Loucy (cell line): ENCODE measurements at regions not wholly inside any gene's neighbourhood (a gene's known extent, or its start where the extent isn't known, plus 50 kb on each side); places are given as distances from the start of the nearest gene placed in this dataset.
"Not testable (repeated sequence)": the region's sequence is repeated elsewhere in the genome, so short reads cannot be mapped to it uniquely, and the experiment has no call there.

ENCODE experiments used
- H2AFZ ChIP-seq: fragments of 200-600 bp; sonication (generic); 2 replicates; pipeline ENCODE4 v1.6.0; 2016; ENCODE audit warnings: antibody characterized with exemption, mild to moderate bottlenecking, low read length, moderate library complexity
- H3F3A ChIP-seq: fragments of 200-600 bp; 2 replicates; pipeline ENCODE4 v1.6.0; 2016; ENCODE audit warnings: antibody characterized with exemption, low read depth, mild to moderate bottlenecking
- H3K27me3 ChIP-seq: fragments of 200-600 bp; sonication (generic); 2 replicates; pipeline ENCODE4 v1.6.1; 2014; ENCODE audit warnings: low read length, mild to moderate bottlenecking; ENCODE audit not compliant: insufficient read depth, poor library complexity, severe bottlenecking
- H3K36me3 ChIP-seq: fragments of 200-600 bp; sonication (generic); 2 replicates; pipeline ENCODE4 v1.6.1; 2016; ENCODE audit warnings: low read length; ENCODE audit not compliant: insufficient read depth
- H3K4me1 ChIP-seq: fragments of 200-600 bp; sonication (generic); 2 replicates; pipeline ENCODE4 v1.5.1; 2014; ENCODE audit warnings: low read length, mild to moderate bottlenecking; ENCODE audit not compliant: insufficient read depth, poor library complexity, severe bottlenecking
- H3K4me2 ChIP-seq: fragments of 200-600 bp; sonication (generic); 2 replicates; pipeline ENCODE4 v1.6.0; 2014; ENCODE audit warnings: antibody characterized with exemption, low read length, low read depth, mild to moderate bottlenecking; ENCODE audit not compliant: poor library complexity, severe bottlenecking
- H3K4me3 ChIP-seq: fragments of 200-600 bp; sonication (generic); 2 replicates; pipeline ENCODE4 v1.5.1; 2014; ENCODE audit warnings: low read length, mild to moderate bottlenecking, mixed read lengths; ENCODE audit not compliant: poor library complexity, severe bottlenecking
- H3K79me2 ChIP-seq: fragments of 200-600 bp; sonication (generic); 2 replicates; pipeline ENCODE4 v1.6.1; 2014; ENCODE audit warnings: low read length; ENCODE audit not compliant: insufficient read depth
- H3K9ac ChIP-seq: fragments of 200-600 bp; sonication (generic); 2 replicates; pipeline ENCODE4 v1.6.0; 2014; ENCODE audit warnings: mild to moderate bottlenecking, low read depth, low read length, moderate library complexity; ENCODE audit not compliant: poor library complexity, severe bottlenecking
- H3K9me2 ChIP-seq: fragments of 200-600 bp; sonication (generic); replicated peaks from 2 replicates; pipeline ENCODE4 v1.6.1; 2016; ENCODE audit warnings: low read depth, low read length, mixed read lengths
- H3K9me3 ChIP-seq: fragments of 200-600 bp; sonication (generic); 2 replicates; pipeline ENCODE4 v1.6.1; 2014; ENCODE audit warnings: mild to moderate bottlenecking, antibody characterized with exemption, low read length, low read depth; ENCODE audit not compliant: insufficient read depth
- H4K20me1 ChIP-seq: fragments of 200-600 bp; sonication (generic); 2 replicates; pipeline ENCODE4 v1.6.0; 2014; ENCODE audit warnings: antibody characterized with exemption, low read length, mild to moderate bottlenecking; ENCODE audit not compliant: insufficient read depth, poor library complexity, severe bottlenecking
- CTCF ChIP-seq: fragments of 200-600 bp; sonication (generic); conservative IDR thresholded peaks from 2 replicates; pipeline ENCODE4 v1.5.1; 2014; ENCODE audit warnings: mild to moderate bottlenecking, antibody characterized with exemption, low read length
- EZH2phosphoT487 ChIP-seq: fragments of 200-600 bp; IDR thresholded peaks from 2 replicates; pipeline ENCODE4 v1.6.1; 2018; ENCODE audit warnings: antibody characterized with exemption, mild to moderate bottlenecking, moderate library complexity, borderline replicate concordance

DNA sequence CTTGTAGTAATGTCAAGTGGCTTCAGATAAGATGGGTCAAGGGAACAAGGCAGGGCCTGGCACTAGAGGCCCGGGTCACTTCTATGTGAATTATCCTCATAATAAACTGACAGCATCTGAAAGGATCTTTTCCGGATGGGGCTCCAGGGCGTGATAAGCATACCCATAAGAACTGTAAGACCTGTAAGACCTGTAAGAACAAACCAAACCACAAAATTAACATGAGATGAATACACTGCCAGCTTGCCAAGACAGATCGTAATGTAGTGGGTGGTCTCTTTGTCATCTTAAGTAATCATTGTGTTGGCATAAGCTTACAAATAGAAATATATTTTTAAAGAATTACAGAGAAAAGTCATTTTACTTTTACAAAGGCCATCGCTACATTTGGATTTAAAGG is 334.9 kb downstream of the RFPL4B start:
- H2AFZ ChIP-seq: no peak overlapping the region
- H3K9me2 ChIP-seq: 0 out of 2 replicates have a peak, but pooled peaks cover 3% of the 10 kb centered on the region
- no peaks in the 10 kb centered on the region for H3K27me3 ChIP-seq
- H3K4me1 ChIP-seq: no peaks in the 10 kb centered on the region
- no peak for TF ChIP-seq CTCF
- TF ChIP-seq EZH2phosphoT487: no peak
- no peak overlapping the region for H3K4me2 ChIP-seq
- no peaks in the 10 kb centered on the region for H3K9me3 ChIP-seq
- no peak overlapping the region for H3K4me3 ChIP-seq
- H3K79me2 ChIP-seq: no peaks in the 10 kb centered on the region
- no peak overlapping the region for H3K9ac ChIP-seq
- H3K36me3 ChIP-seq: no peaks in the 10 kb centered on the region
- no peaks in the 10 kb centered on the region for H4K20me1 ChIP-seq
- H3F3A ChIP-seq: no peaks in the 10 kb centered on the region

- Histone ChIP-seq H3K9me3 (no peaks in the 10 kb centered on the region), H3K9me2 (0 out of 2 replicates have a peak, but pooled peaks cover 3% of the 10 kb centered on the region), H3K79me2 (no peaks in the 10 kb centered on the region), H3K9ac (no peak overlapping the region), H3K36me3 (no peaks in the 10 kb centered on the region), H4K20me1 (no peaks in the 10 kb centered on the region), H2AFZ (no peak overlapping the region), H3K4me2 (no peak overlapping the region), H3K27me3 (no peaks in the 10 kb centered on the region), H3K4me3 (no peak overlapping the region), H3K4me1 (no peaks in the 10 kb centered on the region), H3F3A (no peaks in the 10 kb centered on the region)
- no peak for TF ChIP-seq EZH2phosphoT487
- no peak for TF ChIP-seq CTCF
These were observed 336.0 kb downstream of the RFPL4B start for GRCh38 chr6:112683106-112683505.

- no peaks in the 10 kb centered on the region for H3K36me3 ChIP-seq
- H3F3A ChIP-seq: no peaks in the 10 kb centered on the region
- H3K9me2 ChIP-seq: 0 out of 2 replicates have a peak, but pooled peaks cover under 1% of the 10 kb centered on the region
- H2AFZ ChIP-seq: no peak overlapping the region
- no peak overlapping the region for H3K9ac ChIP-seq
- H3K4me2 ChIP-seq: no peak overlapping the region
- H3K9me3 ChIP-seq: no peaks in the 10 kb centered on the region
- no peaks in the 10 kb centered on the region for H3K27me3 ChIP-seq
- no peaks in the 10 kb centered on the region for H3K79me2 ChIP-seq
- H3K4me1 ChIP-seq: no peaks in the 10 kb centered on the region
- no peaks in the 10 kb centered on the region for H4K20me1 ChIP-seq
- no peak overlapping the region for H3K4me3 ChIP-seq
- no peak for TF ChIP-seq EZH2phosphoT487
These were observed 336.8 kb downstream of the RFPL4B start for GRCh38 chr6:112683926-112684325.

DNA sequence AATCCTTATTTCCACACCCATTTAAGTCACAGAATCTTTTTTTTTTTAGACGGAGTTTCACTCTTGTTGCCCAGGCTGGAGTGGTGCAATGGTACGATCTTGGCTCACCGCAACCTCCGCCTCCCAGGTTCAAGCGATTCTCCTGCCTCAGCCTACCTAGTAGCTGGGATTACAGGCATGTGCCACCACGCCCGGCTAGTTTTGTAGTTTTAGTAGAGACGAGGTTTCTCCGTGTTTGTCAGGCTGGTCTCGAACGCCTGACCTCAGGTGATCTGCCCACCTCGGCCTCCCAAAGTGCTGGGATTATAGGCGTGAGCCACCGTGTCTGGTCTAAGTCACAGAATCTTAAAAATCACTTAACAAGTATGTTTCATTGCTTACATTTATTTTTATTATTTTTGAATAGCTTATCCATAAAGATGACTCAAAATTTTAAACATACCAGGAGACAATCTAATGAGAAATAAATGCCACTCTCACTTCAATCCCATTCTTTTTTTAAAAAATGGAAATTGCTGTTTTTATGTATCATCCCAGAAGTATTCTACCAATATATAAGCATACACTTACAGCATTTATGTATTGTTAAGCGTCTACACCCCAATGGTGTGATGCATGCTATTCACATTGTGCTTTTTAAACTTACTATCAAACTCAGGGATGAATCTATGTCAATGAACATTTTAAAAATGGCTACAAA is 338.5 kb downstream of the RFPL4B start:
- H3K4me1 ChIP-seq, H4K20me1 ChIP-seq, H3K4me2 ChIP-seq, H3K79me2 ChIP-seq, H3K4me3 ChIP-seq, H3K36me3 ChIP-seq, H3K27me3 ChIP-seq, H3K9me3 ChIP-seq, H3K9me2 ChIP-seq, H3K9ac ChIP-seq, H3F3A ChIP-seq, H2AFZ ChIP-seq: not testable (repeated sequence)

DNA sequence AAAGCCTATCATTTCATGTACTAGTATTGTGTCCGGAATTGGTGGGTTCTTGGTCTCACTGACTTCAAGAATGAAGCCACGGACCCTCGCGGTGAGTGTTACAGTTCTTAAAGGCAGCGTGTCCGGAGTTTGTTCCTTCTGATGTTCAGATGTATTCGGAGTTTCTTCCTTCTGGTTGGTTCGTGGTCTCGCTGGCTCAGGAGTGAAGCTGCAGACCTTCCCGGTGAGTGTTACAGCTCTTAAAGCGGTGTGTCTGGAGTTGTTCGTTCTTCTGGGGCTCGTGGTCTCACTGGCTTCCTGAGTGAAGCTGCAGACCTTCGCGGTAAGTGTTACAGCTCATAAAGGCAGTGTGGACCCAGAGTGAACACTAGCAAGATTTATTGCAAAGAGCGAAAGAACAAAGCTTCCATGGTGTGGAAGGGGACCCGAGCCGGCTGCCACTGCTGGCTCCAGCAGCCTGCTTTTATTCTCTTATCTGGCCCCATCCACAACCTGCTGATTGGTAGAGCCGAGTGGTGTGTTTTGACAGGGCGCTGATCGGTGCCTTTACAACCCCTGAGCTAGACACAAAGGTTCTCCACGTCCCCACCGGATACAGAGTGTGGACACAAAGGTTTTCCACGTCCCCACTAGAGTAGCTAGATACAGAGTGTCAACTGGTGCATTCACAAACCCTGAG is 341.5 kb downstream of the RFPL4B start:
- H3K79me2 ChIP-seq, H3K4me1 ChIP-seq, H3K9me3 ChIP-seq, H3K4me3 ChIP-seq, H3K9ac ChIP-seq, H2AFZ ChIP-seq, H3F3A ChIP-seq, H3K9me2 ChIP-seq, H4K20me1 ChIP-seq, H3K36me3 ChIP-seq, H3K4me2 ChIP-seq, H3K27me3 ChIP-seq: not testable (repeated sequence)
